ENCODE measurements at regions not wholly inside any gene's neighbourhood (a gene's known extent, or its start where the extent isn't known, plus 50 kb on each side); places are given as distances from the start of the nearest gene placed in this dataset.
A peak's percentile ranks its signal among the peaks of the same experiment; 100 is the strongest.

DNA sequence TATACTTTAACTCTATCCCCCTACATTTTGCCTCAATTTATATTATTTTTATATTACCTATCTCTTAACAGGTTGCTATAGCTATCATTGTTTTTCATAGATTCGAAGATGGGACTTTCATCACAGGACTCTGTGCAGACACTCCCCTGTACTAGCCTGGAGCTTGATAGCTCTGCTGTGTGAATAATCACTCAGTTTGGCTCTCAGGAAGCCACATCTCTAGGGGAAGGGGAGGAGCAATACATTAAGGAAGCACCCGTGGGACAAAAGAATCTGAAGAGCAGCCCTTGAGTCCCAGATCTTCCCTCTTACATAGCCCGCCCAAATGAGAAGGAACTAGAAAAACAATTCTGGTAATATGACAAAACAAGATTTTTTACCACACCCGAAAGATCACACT is 114.3 kb upstream of the FXR1 start:
- POLR2A ChIA-PET = interaction anchor here (0.6 to 2.0 kb wide), 4 partner anchors 10 to 166 kb away, joined by 3 to 6 read pairs (median 3); no protein-coding TSS in a partner anchor
- H3K27ac Mint-ChIP-seq (ENCODE audit: low read depth, unreplicated experiment) = peak overlapping the region; percentile 66
- no peaks in the 10 kb centered on the region for H3K27me3 Mint-ChIP-seq (ENCODE audit: insufficient read depth, unreplicated experiment)
- no peaks in the 10 kb centered on the region for H3K36me3 Mint-ChIP-seq (ENCODE audit: insufficient read depth, unreplicated experiment)
- TF ChIP-seq, protein P1, sequence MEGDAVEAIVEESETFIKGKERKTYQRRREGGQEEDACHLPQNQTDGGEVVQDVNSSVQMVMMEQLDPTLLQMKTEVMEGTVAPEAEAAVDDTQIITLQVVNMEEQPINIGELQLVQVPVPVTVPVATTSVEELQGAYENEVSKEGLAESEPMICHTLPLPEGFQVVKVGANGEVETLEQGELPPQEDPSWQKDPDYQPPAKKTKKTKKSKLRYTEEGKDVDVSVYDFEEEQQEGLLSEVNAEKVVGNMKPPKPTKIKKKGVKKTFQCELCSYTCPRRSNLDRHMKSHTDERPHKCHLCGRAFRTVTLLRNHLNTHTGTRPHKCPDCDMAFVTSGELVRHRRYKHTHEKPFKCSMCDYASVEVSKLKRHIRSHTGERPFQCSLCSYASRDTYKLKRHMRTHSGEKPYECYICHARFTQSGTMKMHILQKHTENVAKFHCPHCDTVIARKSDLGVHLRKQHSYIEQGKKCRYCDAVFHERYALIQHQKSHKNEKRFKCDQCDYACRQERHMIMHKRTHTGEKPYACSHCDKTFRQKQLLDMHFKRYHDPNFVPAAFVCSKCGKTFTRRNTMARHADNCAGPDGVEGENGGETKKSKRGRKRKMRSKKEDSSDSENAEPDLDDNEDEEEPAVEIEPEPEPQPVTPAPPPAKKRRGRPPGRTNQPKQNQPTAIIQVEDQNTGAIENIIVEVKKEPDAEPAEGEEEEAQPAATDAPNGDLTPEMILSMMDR (IDR thresholded peaks at IDR 0.05; ENCODE audit: unreplicated experiment) = no peak
- no TSS peak for BruUV-seq (replicated peaks)
- DNase-seq (ENCODE audit: unreplicated experiment) = no peak
- H3K4me1 Mint-ChIP-seq (ENCODE audit: insufficient read depth, unreplicated experiment) = no peaks in the 10 kb centered on the region
- intact Hi-C loops (cut with micrococcal nuclease) = no loop called here
- CTCF ChIA-PET = interaction anchor here (0.6 to 1.8 kb wide), 3 partner anchors 10 to 768 kb away, joined by 3 to 6 read pairs (median 3); no protein-coding TSS in a partner anchor
- peak overlapping the region; percentile 43 for H3K4me3 Mint-ChIP-seq (ENCODE audit: unreplicated experiment)
- H3K9me3 Mint-ChIP-seq (ENCODE audit: unreplicated experiment) = no peaks in the 10 kb centered on the region

DNA sequence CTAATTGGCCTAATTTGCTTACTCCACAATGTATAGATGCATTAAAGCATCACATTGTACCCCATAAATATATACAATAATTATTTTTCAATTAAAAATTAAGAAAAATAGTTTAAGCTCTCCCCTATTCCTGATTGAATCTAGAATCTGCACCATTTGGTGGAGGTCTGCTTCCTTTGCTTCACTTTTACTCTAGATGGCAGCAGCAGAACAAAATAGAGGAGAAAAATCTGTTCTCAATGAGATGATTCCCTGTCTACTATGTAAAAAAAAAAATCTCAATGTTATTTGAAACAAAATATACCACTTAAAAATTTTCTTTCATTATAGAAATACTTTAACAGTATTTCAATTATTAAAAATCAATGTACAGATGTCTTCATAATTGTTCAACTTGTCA is 109.6 kb upstream of the FXR1 start:
- CTCF ChIA-PET = interaction anchor here (0.6 to 2.6 kb wide), 12 partner anchors 14 to 1849 kb away, joined by 3 to 11 read pairs (median 4); partner anchors contain the start of gene FXR1
- H3K9me3 Mint-ChIP-seq (ENCODE audit: unreplicated experiment) = no peaks in the 10 kb centered on the region
- no TSS peak for BruUV-seq (replicated peaks)
- no peaks in the 10 kb centered on the region for H3K36me3 Mint-ChIP-seq (ENCODE audit: insufficient read depth, unreplicated experiment)
- H3K27me3 Mint-ChIP-seq (ENCODE audit: insufficient read depth, unreplicated experiment) = no peaks in the 10 kb centered on the region
- no peak overlapping the region for H3K4me3 Mint-ChIP-seq (ENCODE audit: unreplicated experiment)
- peak; percentile 46 for DNase-seq (ENCODE audit: unreplicated experiment)
- POLR2A ChIA-PET = interaction anchor here (0.8 to 1.2 kb wide), 2 partner anchors 11 to 109 kb away, joined by 3 to 4 read pairs; partner anchors contain the start of gene FXR1
- TF ChIP-seq, protein P1 (IDR thresholded peaks at IDR 0.05; ENCODE audit: unreplicated experiment) = peak; percentile 48
- no peak overlapping the region for H3K27ac Mint-ChIP-seq (ENCODE audit: low read depth, unreplicated experiment)
- intact Hi-C loops (cut with micrococcal nuclease) = loop anchor here (1.0 to 5.0 kb wide), 5 partner anchors 112 to 898 kb away; no protein-coding TSS in a partner anchor
- no peaks in the 10 kb centered on the region for H3K4me1 Mint-ChIP-seq (ENCODE audit: insufficient read depth, unreplicated experiment)

DNA sequence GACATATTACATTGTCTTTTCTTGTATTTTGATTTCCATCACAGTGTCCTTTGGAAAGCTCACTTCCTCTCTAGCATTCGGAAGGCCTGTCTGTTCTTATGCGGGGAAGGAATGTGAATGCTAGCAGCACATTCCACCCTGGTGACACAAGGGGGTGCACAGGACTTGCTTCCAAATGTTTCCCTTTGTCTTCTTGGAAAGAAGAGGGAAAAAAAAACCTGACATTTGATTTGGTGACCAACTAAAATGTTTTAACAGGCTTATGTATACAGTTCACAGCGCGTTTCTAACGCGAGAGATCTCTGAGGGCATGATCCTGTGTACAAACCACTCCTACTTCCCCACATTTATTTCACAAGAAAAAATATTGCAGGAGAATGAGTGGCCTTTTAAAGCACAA is 107.6 kb upstream of the FXR1 start:
- Mint-ChIP-seq H3K27ac (ENCODE audit: low read depth, unreplicated experiment) (no peak overlapping the region), H3K4me1 (ENCODE audit: insufficient read depth, unreplicated experiment) (no peaks in the 10 kb centered on the region), H3K9me3 (ENCODE audit: unreplicated experiment) (no peaks in the 10 kb centered on the region), H3K27me3 (ENCODE audit: insufficient read depth, unreplicated experiment) (no peaks in the 10 kb centered on the region), H3K4me3 (ENCODE audit: unreplicated experiment) (no peak overlapping the region), H3K36me3 (ENCODE audit: insufficient read depth, unreplicated experiment) (no peaks in the 10 kb centered on the region)
- no TSS peak for BruUV-seq (replicated peaks)
- CTCF ChIA-PET = interaction anchor here (0.6 to 2.6 kb wide), 8 partner anchors 13 to 1205 kb away, joined by 3 to 11 read pairs (median 3); partner anchors contain the start of gene FXR1
- TF ChIP-seq, protein P1 (IDR thresholded peaks at IDR 0.05; ENCODE audit: unreplicated experiment) = peak; percentile 57
- intact Hi-C loops (cut with micrococcal nuclease) = loop anchor here (1.0 to 5.0 kb wide), 3 partner anchors 50 to 522 kb away; no protein-coding TSS in a partner anchor
- DNase-seq (ENCODE audit: unreplicated experiment) = peak; percentile 55
- POLR2A ChIA-PET = interaction anchor here (0.8 to 1.1 kb wide), 2 partner anchors 12 to 108 kb away, joined by 3 read pairs; partner anchors contain the start of gene FXR1

- intact Hi-C loops (cut with micrococcal nuclease) = no loop called here
- Mint-ChIP-seq H3K9me3 (ENCODE audit: unreplicated experiment) (no peaks in the 10 kb centered on the region), H3K27ac (ENCODE audit: low read depth, unreplicated experiment) (no peak overlapping the region), H3K4me1 (ENCODE audit: insufficient read depth, unreplicated experiment) (no peaks in the 10 kb centered on the region), H3K4me3 (ENCODE audit: unreplicated experiment) (no peak overlapping the region), H3K27me3 (ENCODE audit: insufficient read depth, unreplicated experiment) (no peaks in the 10 kb centered on the region), H3K36me3 (ENCODE audit: insufficient read depth, unreplicated experiment) (no peaks in the 10 kb centered on the region)
- TF ChIP-seq, protein P1 (IDR thresholded peaks at IDR 0.05; ENCODE audit: unreplicated experiment) = no peak
- no peak for DNase-seq (ENCODE audit: unreplicated experiment)
- POLR2A ChIA-PET = interaction anchor here (0.7 to 2.1 kb wide), 5 partner anchors 9 to 103 kb away, joined by 3 to 10 read pairs (median 4); partner anchors contain the start of gene FXR1
- no TSS peak for BruUV-seq (replicated peaks)
- CTCF ChIA-PET = interaction anchor here (0.6 to 1.5 kb wide), 7 partner anchors 11 to 850 kb away, joined by 3 to 8 read pairs (median 3); no protein-coding TSS in a partner anchor
Observed at GRCh38 chr3:180808823-180809575, 103.5 kb upstream of the FXR1 start.

Data from MCF 10A (cell line).